ENCODE measurements at regions not wholly inside any gene's neighbourhood (a gene's known extent, or its start where the extent isn't known, plus 50 kb on each side); places are given as distances from the start of the nearest gene placed in this dataset.

DNA sequence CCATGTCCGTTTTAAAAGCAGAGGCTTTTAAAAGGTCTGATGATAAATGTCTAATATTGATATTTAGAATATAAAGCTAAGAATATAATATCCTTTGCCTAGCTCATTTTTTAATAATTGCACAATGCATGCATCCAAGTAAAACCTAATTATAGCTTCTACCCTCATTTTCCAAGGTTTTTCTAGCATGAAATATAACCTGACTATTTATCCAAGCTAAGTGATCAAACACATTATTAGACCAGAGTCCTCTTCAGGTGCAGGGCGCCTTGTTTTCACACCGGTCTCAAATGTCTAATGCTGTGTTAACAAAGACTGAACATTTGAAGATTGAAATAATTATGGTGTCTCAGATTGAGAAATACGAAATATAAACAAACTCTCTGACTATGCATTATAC is 648.9 kb upstream of the CXADR start:
- no peak for TF ChIP-seq EZH2 (IDR thresholded peaks at IDR 0.05)
- no peak for TF ChIP-seq POLR2AphosphoS5 (IDR thresholded peaks at IDR 0.05; ENCODE audit: borderline replicate concordance, low read depth, low read length)

Data from SK-N-MC (cell line).